GM12873 (cell line): ENCODE measurements at regions not wholly inside any gene's neighbourhood (a gene's known extent, or its start where the extent isn't known, plus 50 kb on each side); places are given as distances from the start of the nearest gene placed in this dataset.

Experiments used
- TF ChIP-seq, protein P1 (sequence below): IDR thresholded peaks from 2 replicates; pipeline ENCODE4 v1.5.1; 2012; ENCODE audit warnings: low read depth, mild to moderate bottlenecking, moderate library complexity, low read length, control low read depth; ENCODE audit not compliant: insufficient read depth; ENCODE audit errors: missing control alignments

DNA sequence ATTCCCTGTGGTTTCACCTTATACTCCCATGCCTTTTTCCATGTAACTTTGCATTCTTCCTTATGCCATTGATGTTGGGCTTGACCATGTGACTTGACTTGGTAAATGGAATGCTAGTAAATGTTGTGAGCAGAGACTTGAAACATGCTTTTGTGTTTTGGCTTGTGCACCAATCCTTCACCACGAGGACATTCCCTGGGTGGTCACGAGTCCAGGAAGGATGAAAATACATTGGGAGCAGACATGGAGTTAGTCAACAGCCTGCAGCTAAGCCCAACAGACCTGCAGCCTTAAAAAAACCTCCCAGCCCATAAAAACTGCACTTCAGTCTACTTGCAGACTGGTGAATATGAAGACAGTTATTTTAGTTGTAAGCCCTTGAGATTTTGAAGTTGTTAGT, 116.5 kb upstream of the SPATS2L start:
- TF ChIP-seq, protein P1, sequence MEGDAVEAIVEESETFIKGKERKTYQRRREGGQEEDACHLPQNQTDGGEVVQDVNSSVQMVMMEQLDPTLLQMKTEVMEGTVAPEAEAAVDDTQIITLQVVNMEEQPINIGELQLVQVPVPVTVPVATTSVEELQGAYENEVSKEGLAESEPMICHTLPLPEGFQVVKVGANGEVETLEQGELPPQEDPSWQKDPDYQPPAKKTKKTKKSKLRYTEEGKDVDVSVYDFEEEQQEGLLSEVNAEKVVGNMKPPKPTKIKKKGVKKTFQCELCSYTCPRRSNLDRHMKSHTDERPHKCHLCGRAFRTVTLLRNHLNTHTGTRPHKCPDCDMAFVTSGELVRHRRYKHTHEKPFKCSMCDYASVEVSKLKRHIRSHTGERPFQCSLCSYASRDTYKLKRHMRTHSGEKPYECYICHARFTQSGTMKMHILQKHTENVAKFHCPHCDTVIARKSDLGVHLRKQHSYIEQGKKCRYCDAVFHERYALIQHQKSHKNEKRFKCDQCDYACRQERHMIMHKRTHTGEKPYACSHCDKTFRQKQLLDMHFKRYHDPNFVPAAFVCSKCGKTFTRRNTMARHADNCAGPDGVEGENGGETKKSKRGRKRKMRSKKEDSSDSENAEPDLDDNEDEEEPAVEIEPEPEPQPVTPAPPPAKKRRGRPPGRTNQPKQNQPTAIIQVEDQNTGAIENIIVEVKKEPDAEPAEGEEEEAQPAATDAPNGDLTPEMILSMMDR, result no peak

GRCh38 chr2:200193331-200193730, 113.2 kb upstream of the SPATS2L start:
- TF ChIP-seq, protein P1, result no peak

GRCh38 chr2:200193791-200194190, 112.7 kb upstream of the SPATS2L start:
- TF ChIP-seq, protein P1, result no peak

DNA sequence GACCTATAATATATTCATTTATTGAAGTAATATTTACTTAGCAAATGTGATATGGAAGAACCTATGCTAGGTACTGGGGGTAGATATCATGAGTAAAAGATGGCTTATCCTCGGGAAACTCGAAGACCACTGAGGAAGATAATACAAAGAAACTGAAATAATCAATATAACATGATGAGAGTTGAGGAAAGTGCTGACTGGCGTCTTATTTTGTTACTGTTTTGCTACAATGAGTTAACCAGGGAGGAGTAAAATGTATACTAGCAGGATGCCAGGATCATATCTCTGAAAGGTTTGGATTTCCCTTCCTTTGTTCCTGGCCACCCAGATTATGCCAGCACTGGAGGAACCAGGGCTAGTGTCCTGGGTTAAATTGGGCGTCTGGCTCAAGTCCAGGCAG, 111.7 kb upstream of the SPATS2L start:
- TF ChIP-seq, protein P1, result no peak

DNA sequence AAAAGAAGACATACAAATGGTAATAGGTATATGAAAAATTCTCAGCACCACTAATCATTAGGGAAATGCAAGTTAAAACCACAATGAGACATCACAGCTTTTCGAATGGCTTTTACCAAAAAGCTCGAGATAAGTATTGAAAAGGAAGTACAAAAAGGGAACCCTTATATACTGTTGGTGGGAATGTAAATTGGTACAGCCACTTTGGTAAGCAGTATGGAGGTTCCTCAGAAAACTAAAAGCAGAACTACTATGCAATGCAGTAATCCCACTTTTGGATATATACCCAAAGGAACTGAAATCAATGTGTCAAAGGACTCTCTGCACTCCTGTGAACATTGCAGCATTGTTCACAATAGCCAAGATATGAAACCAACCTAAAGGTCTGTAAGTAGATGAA, 107.5 kb upstream of the SPATS2L start:
- TF ChIP-seq, protein P1, result no peak

- TF ChIP-seq, protein P1, result peak; percentile 29
Measured at GRCh38 chr2:200199576-200200263, 106.8 kb upstream of the SPATS2L start.

DNA sequence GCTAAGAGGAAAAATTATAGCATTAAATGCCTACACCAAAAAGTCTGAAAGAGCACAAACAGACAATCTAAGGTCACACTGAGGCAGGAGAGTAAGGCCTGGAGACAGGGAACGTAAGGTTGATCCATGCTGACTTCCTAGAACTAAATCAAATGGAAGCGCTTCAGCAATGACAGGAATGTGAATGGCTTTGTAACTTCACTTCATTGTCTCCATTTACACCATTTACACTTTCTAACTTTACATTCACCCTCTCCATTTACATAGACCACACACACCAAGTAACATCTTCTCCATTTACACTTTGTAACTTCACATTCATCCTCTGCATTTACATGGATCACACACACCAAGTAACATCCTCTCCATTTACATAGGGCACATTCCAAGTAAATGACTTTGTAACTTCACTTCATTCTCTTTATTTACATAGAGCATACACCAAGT, 103.1 kb upstream of the SPATS2L start:
- TF ChIP-seq, protein P1, result no peak
